ENCODE measurements at regions not wholly inside any gene's neighbourhood (a gene's known extent, or its start where the extent isn't known, plus 50 kb on each side); places are given as distances from the start of the nearest gene placed in this dataset.
"Not testable (repeated sequence)": the region's sequence is repeated elsewhere in the genome, so short reads cannot be mapped to it uniquely, and the experiment has no call there.

- Mint-ChIP-seq H3K4me3 (ENCODE audit: unreplicated experiment) (no peak overlapping the region), H3K36me3 (ENCODE audit: unreplicated experiment) (peaks cover 9% of the 10 kb centered on the region), H3K27me3 (ENCODE audit: unreplicated experiment) (peaks cover 8% of the 10 kb centered on the region), H3K27ac (ENCODE audit: unreplicated experiment) (no peak overlapping the region), H3K4me1 (ENCODE audit: low read depth, unreplicated experiment) (no peaks in the 10 kb centered on the region), H3K9me3 (ENCODE audit: unreplicated experiment) (peaks cover 66% of the 10 kb centered on the region)
- TF ChIP-seq, protein P1, sequence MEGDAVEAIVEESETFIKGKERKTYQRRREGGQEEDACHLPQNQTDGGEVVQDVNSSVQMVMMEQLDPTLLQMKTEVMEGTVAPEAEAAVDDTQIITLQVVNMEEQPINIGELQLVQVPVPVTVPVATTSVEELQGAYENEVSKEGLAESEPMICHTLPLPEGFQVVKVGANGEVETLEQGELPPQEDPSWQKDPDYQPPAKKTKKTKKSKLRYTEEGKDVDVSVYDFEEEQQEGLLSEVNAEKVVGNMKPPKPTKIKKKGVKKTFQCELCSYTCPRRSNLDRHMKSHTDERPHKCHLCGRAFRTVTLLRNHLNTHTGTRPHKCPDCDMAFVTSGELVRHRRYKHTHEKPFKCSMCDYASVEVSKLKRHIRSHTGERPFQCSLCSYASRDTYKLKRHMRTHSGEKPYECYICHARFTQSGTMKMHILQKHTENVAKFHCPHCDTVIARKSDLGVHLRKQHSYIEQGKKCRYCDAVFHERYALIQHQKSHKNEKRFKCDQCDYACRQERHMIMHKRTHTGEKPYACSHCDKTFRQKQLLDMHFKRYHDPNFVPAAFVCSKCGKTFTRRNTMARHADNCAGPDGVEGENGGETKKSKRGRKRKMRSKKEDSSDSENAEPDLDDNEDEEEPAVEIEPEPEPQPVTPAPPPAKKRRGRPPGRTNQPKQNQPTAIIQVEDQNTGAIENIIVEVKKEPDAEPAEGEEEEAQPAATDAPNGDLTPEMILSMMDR (IDR thresholded peaks at IDR 0.05; ENCODE audit: partially characterized antibody, unreplicated experiment): no peak
- DNase-seq: no peak
These were observed 1084.4 kb downstream of the RPIA start for GRCh38 chr2:89775885-89776284.

DNA sequence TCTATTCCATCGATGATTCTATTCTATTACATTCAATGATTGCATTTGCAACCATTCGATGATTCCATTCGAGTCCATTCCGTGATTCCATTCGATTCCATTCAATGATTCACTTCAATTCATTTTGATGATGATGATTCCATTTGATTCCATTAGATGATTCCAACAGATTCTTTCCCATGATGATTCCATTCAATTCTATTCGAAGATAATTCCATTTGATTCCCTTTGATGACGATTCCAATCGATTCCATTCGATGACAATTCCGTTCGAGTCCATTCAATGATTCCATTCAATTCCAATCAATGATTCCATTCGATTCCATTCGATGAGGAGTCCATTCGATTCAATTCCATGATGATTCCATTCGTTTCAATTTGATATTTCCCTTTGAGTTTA, 1088.8 kb downstream of the RPIA start:
- no peak overlapping the region for H3K27ac Mint-ChIP-seq (ENCODE audit: unreplicated experiment)
- peaks cover 18% of the 10 kb centered on the region for H3K36me3 Mint-ChIP-seq (ENCODE audit: unreplicated experiment)
- DNase-seq: no peak
- peaks cover 11% of the 10 kb centered on the region for H3K27me3 Mint-ChIP-seq (ENCODE audit: unreplicated experiment)
- H3K9me3 Mint-ChIP-seq (ENCODE audit: unreplicated experiment): peaks cover 65% of the 10 kb centered on the region
- H3K4me3 Mint-ChIP-seq (ENCODE audit: unreplicated experiment): no peak overlapping the region
- TF ChIP-seq, protein P1 (IDR thresholded peaks at IDR 0.05; ENCODE audit: partially characterized antibody, unreplicated experiment): no peak
- H3K4me1 Mint-ChIP-seq (ENCODE audit: low read depth, unreplicated experiment): no peaks in the 10 kb centered on the region

- Mint-ChIP-seq H3K27me3 (ENCODE audit: unreplicated experiment) (peaks cover 4% of the 10 kb centered on the region), H3K9me3 (ENCODE audit: unreplicated experiment) (peaks cover 58% of the 10 kb centered on the region), H3K4me1 (ENCODE audit: low read depth, unreplicated experiment) (no peaks in the 10 kb centered on the region), H3K27ac (ENCODE audit: unreplicated experiment) (no peak overlapping the region), H3K36me3 (ENCODE audit: unreplicated experiment) (peaks cover 18% of the 10 kb centered on the region), H3K4me3 (ENCODE audit: unreplicated experiment) (no peak overlapping the region)
- DNase-seq: no peak
- TF ChIP-seq, protein P1 (IDR thresholded peaks at IDR 0.05; ENCODE audit: partially characterized antibody, unreplicated experiment): no peak
These were observed 1090.5 kb downstream of the RPIA start for GRCh38 chr2:89781962-89782361.

- no peak for DNase-seq
- TF ChIP-seq, protein P1 (IDR thresholded peaks at IDR 0.05; ENCODE audit: partially characterized antibody, unreplicated experiment): no peak
- Mint-ChIP-seq H3K27ac (ENCODE audit: unreplicated experiment) (no peak overlapping the region), H3K4me1 (ENCODE audit: low read depth, unreplicated experiment) (no peaks in the 10 kb centered on the region), H3K27me3 (ENCODE audit: unreplicated experiment) (peaks cover 10% of the 10 kb centered on the region), H3K9me3 (ENCODE audit: unreplicated experiment) (peaks cover 54% of the 10 kb centered on the region), H3K4me3 (ENCODE audit: unreplicated experiment) (no peak overlapping the region), H3K36me3 (ENCODE audit: unreplicated experiment) (peaks cover 18% of the 10 kb centered on the region)
These were observed 1093.5 kb downstream of the RPIA start for GRCh38 chr2:89784960-89785359.

DNA sequence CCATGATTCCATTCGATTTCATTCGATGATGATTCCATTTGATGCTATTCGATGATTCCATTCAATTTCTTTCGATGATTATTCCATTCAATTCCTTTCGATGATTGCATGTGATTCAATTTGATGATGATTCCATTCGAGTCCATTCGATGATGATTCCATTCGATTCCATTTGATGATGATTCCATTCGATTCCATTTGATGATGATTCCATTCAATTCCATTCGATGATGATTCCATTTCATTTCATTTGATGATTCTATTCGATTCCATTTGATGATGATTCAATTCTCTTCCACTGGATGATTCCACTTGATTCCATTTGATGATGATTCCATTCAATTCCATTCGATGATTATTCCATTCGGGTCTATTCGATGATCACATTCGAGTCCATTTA, 1094.1 kb downstream of the RPIA start:
- not testable (repeated sequence) for H3K4me3 Mint-ChIP-seq (ENCODE audit: unreplicated experiment); H3K4me1 Mint-ChIP-seq (ENCODE audit: low read depth, unreplicated experiment); H3K27ac Mint-ChIP-seq (ENCODE audit: unreplicated experiment); DNase-seq
- H3K9me3 Mint-ChIP-seq (ENCODE audit: unreplicated experiment): peaks cover 56% of the 10 kb centered on the region
- H3K27me3 Mint-ChIP-seq (ENCODE audit: unreplicated experiment): peaks cover 15% of the 10 kb centered on the region
- H3K36me3 Mint-ChIP-seq (ENCODE audit: unreplicated experiment): peaks cover 18% of the 10 kb centered on the region

DNA sequence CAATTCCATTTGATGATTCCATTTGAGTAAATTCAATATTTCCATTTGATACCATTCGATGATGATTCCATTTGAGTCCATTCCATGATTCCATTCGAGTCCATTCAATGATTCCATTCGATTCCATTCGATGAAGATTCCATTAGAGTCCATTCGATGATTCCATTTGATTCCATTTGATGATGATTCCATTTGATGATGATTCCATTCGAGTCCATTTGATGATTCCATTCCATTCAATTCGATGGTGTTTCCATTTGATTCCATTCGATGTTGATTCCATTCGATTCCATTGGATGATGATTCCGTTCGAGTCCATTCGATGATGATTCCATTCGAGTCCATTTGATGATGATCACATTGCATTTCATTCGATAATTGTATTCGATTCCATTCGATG, 1095.2 kb downstream of the RPIA start:
- DNase-seq; H3K4me3 Mint-ChIP-seq (ENCODE audit: unreplicated experiment); H3K27ac Mint-ChIP-seq (ENCODE audit: unreplicated experiment); H3K4me1 Mint-ChIP-seq (ENCODE audit: low read depth, unreplicated experiment): not testable (repeated sequence)
- H3K9me3 Mint-ChIP-seq (ENCODE audit: unreplicated experiment): peaks cover 52% of the 10 kb centered on the region
- peaks cover 22% of the 10 kb centered on the region for H3K36me3 Mint-ChIP-seq (ENCODE audit: unreplicated experiment)
- peaks cover 15% of the 10 kb centered on the region for H3K27me3 Mint-ChIP-seq (ENCODE audit: unreplicated experiment)

DNA sequence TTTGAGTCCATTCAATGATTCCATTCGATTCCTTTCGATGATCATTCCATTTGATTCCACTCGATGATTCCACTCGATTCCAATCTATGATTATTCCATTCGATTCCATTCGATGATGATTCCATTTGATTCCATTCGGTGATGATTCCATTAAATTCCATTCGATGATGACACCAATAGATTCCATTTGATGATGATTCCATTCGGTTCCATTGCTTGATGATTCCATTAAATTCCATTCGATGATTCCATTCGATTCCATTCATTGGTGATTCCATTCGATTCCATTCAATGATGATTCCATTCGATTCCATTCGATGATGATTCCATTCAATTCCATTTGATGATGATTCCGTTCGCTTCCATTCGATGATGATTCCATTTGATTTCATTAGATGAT, 1104.1 kb downstream of the RPIA start:
- not testable (repeated sequence) for H3K4me1 Mint-ChIP-seq (ENCODE audit: low read depth, unreplicated experiment); DNase-seq; H3K4me3 Mint-ChIP-seq (ENCODE audit: unreplicated experiment); H3K27me3 Mint-ChIP-seq (ENCODE audit: unreplicated experiment); H3K27ac Mint-ChIP-seq (ENCODE audit: unreplicated experiment)
- Mint-ChIP-seq H3K9me3 (ENCODE audit: unreplicated experiment) (peaks cover 40% of the 10 kb centered on the region), H3K36me3 (ENCODE audit: unreplicated experiment) (peaks cover 29% of the 10 kb centered on the region)
